Liver (tissue), 8 donors: ENCODE measurements at regions not wholly inside any gene's neighbourhood (a gene's known extent, or its start where the extent isn't known, plus 50 kb on each side); places are given as distances from the start of the nearest gene placed in this dataset.

Experiments
- DNase-seq: peaks from one replicate; pipeline ENCODE4 v3.0.0-alpha.2; 2017; ENCODE audit warnings: low spot score
- H3K27ac ChIP-seq, 2 donors: one replicate each; pipeline ENCODE4 v1.7.0; 2013; ENCODE audit warnings: inconsistent platforms in 2 of 2, low read length in 2 of 2, control low read depth in 1 of 2, low read depth in 1 of 2, mild to moderate bottlenecking in 1 of 2
- H3K27me3 ChIP-seq, 4 donors: one replicate each; pipeline versions ENCODE4 v1.6.1 to v1.7.0; 2013; ENCODE audit warnings: low read length in 3 of 4, inconsistent platforms in 1 of 4, mild to moderate bottlenecking in 1 of 4, moderate library complexity in 1 of 4; ENCODE audit not compliant: control insufficient read depth in 4 of 4, insufficient read depth in 4 of 4
- H3K36me3 ChIP-seq, 4 donors: one replicate each; pipeline versions ENCODE4 v1.6.1 to v1.7.0; 2013; ENCODE audit warnings: low read length in 3 of 4, mild to moderate bottlenecking in 3 of 4, low read depth in 1 of 4, moderate library complexity in 1 of 4; ENCODE audit not compliant: control insufficient read depth in 4 of 4, insufficient read depth in 3 of 4
- H3K4me1 ChIP-seq, 4 donors: one replicate each; pipeline versions ENCODE4 v1.6.1 to v1.7.0; 2013; ENCODE audit warnings: low read length in 3 of 4, mild to moderate bottlenecking in 3 of 4, moderate library complexity in 1 of 4; ENCODE audit not compliant: control insufficient read depth in 4 of 4, insufficient read depth in 4 of 4
- H3K4me3 ChIP-seq, 3 donors: one replicate each; pipeline versions ENCODE4 v1.6.1 to v1.7.0; 2013; ENCODE audit warnings: low read length in 3 of 3, control low read depth in 1 of 3, low read depth in 1 of 3, mild to moderate bottlenecking in 1 of 3
- H3K9ac ChIP-seq, 2 donors: one replicate each; pipeline ENCODE4 v1.7.0; 2013; ENCODE audit warnings: low read length in 2 of 2, mild to moderate bottlenecking in 2 of 2, moderate library complexity in 2 of 2, control low read depth in 1 of 2, low read depth in 1 of 2
- H3K9me3 ChIP-seq, 4 donors: one replicate each; pipeline versions ENCODE4 v1.6.1 to v1.7.0; 2013; ENCODE audit warnings: low read length in 3 of 4; ENCODE audit not compliant: control insufficient read depth in 4 of 4
- CTCF ChIP-seq: fragments of 150-350 bp; IDR thresholded peaks from 2 replicates; pipeline ENCODE4 v1.5.1; 2017; ENCODE audit warnings: improper control_type of control experiment, low read depth, low read length; ENCODE audit not compliant: missing input control
- EGR1 ChIP-seq, 2 donors: IDR thresholded peaks; 2 replicates each; pipeline ENCODE4 v1.6.1; 2016 to 2018; ENCODE audit warnings: antibody characterized with exemption in 2 of 2, low read depth in 2 of 2
- FOXA1 ChIP-seq: IDR thresholded peaks from 2 replicates; pipeline ENCODE4 v1.6.1; 2016; ENCODE audit warnings: antibody characterized with exemption
- FOXA2 ChIP-seq: IDR thresholded peaks from 2 replicates; pipeline ENCODE4 v1.6.1; 2016; ENCODE audit warnings: antibody characterized with exemption
- GABPA ChIP-seq, 2 donors: IDR thresholded peaks in 1 of 2; conservative IDR thresholded peaks in 1 of 2; 2 replicates each; pipeline ENCODE4 v1.6.1; 2016; ENCODE audit warnings: antibody characterized with exemption in 2 of 2, mild to moderate bottlenecking in 1 of 2, moderate library complexity in 1 of 2
- HNF4A ChIP-seq, 2 donors: conservative IDR thresholded peaks; 2 replicates each; pipeline ENCODE4 v1.6.1; 2016; ENCODE audit warnings: antibody characterized with exemption in 2 of 2, mild to moderate bottlenecking in 2 of 2
- HNF4G ChIP-seq: IDR thresholded peaks from 2 replicates; pipeline ENCODE4 v1.6.1; 2016; ENCODE audit warnings: antibody characterized with exemption
- JUND ChIP-seq, 2 donors: IDR thresholded peaks; 2 replicates each; pipeline ENCODE4 v1.6.1; 2016; ENCODE audit warnings: antibody characterized with exemption in 2 of 2
- NR2F2 ChIP-seq: IDR thresholded peaks from 2 replicates; pipeline ENCODE4 v1.6.1; 2016; ENCODE audit warnings: antibody characterized with exemption
- RAD21 ChIP-seq, 2 donors: IDR thresholded peaks; 2 replicates each; pipeline ENCODE4 v1.6.1; 2016; ENCODE audit warnings: antibody characterized with exemption in 2 of 2, mild to moderate bottlenecking in 2 of 2
- REST ChIP-seq: IDR thresholded peaks from 2 replicates; pipeline ENCODE4 v1.6.1; 2016; ENCODE audit warnings: antibody characterized with exemption, mild to moderate bottlenecking
- RXRA ChIP-seq, 2 donors: IDR thresholded peaks; 2 replicates each; pipeline ENCODE4 v1.6.1; 2017 to 2018; ENCODE audit warnings: antibody characterized with exemption in 2 of 2, mild to moderate bottlenecking in 1 of 2
- SP1 ChIP-seq: IDR thresholded peaks from 2 replicates; pipeline ENCODE4 v1.6.1; 2018; ENCODE audit warnings: antibody characterized with exemption, mild to moderate bottlenecking
- TAF1 ChIP-seq: conservative IDR thresholded peaks from 2 replicates; pipeline ENCODE4 v1.6.1; 2016; ENCODE audit warnings: antibody characterized with exemption, mild to moderate bottlenecking
- YY1 ChIP-seq: IDR thresholded peaks from 2 replicates; pipeline ENCODE4 v1.6.1; 2016; ENCODE audit warnings: antibody characterized with exemption, mild to moderate bottlenecking
- WGBS: extraction: QIAGEN DNeasy Blood & Tissue Kit; methylation state at CpG from one replicate; pipeline ENCODE4 v1.1.7; 2013; 5-methylcytosine and 5-hydroxymethylcytosine counted together
- TF ChIP-seq, protein P1 (sequence below): IDR thresholded peaks from 2 replicates; pipeline ENCODE4 v1.6.1; 2016; ENCODE audit warnings: antibody characterized with exemption
- TF ChIP-seq, protein P2 (sequence below): IDR thresholded peaks from 2 replicates; pipeline ENCODE4 v1.6.1; 2016; ENCODE audit warnings: antibody characterized with exemption
- TF ChIP-seq, protein P3 (sequence below): IDR thresholded peaks from 2 replicates; pipeline ENCODE4 v1.6.1; 2016; ENCODE audit warnings: antibody characterized with exemption
- donor health status: healthy.
- donor health status: healthy.
- donor health status: healthy.
- donor health status: healthy.
- donor health status: healthy.

- TF ChIP-seq, protein P1, sequence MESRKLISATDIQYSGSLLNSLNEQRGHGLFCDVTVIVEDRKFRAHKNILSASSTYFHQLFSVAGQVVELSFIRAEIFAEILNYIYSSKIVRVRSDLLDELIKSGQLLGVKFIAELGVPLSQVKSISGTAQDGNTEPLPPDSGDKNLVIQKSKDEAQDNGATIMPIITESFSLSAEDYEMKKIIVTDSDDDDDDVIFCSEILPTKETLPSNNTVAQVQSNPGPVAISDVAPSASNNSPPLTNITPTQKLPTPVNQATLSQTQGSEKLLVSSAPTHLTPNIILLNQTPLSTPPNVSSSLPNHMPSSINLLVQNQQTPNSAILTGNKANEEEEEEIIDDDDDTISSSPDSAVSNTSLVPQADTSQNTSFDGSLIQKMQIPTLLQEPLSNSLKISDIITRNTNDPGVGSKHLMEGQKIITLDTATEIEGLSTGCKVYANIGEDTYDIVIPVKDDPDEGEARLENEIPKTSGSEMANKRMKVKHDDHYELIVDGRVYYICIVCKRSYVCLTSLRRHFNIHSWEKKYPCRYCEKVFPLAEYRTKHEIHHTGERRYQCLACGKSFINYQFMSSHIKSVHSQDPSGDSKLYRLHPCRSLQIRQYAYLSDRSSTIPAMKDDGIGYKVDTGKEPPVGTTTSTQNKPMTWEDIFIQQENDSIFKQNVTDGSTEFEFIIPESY = no peak
- TF ChIP-seq CTCF (no peak), JUND (IDR thresholded peaks at IDR 0.05) (no peak), GABPA (IDR thresholded peaks at IDR 0.05 in 1 of 2, conservative IDR thresholded peaks at IDR 0.05 in 1 of 2) (no peak), FOXA1 (no peak)
- TF ChIP-seq, protein P2, sequence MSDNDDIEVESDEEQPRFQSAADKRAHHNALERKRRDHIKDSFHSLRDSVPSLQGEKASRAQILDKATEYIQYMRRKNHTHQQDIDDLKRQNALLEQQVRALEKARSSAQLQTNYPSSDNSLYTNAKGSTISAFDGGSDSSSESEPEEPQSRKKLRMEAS = no peak
Measured at GRCh38 chr6:139544701-139545057, 170.2 kb upstream of the CITED2 start (continued).

DNA sequence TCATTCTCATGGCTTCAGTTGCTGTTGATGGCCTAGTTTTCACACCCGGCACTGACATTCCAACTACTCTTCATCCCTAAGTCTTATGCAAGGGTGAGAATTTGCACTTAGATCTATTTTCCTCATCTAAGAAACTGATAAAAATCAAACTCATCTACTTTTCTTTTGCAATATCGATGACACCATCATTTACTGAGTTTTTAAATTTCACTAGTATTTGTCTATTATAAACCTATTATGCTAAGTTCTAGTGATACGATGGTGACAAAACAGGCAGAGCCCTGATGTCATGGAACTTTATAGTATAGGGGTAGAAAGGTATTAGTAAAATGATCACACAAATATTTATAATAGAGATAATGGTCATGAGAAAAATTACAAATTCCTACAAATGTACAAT, 167.9 kb upstream of the CITED2 start:
- Histone ChIP-seq H3K27ac (no peak overlapping the region), H3K9me3 (no peaks in the 10 kb centered on the region), H3K27me3 (no peaks in the 10 kb centered on the region), H3K9ac (no peak overlapping the region), H3K4me1 (peaks cover 0 to 3% (median under 1%) of the 10 kb centered on the region in 4 donors), H3K4me3 (no peak overlapping the region), H3K36me3 (no peaks in the 10 kb centered on the region)
- DNase-seq = no peak
- WGBS = over 99% methylated on average over 3 of the region's 3 CpGs
- TF ChIP-seq JUND (IDR thresholded peaks at IDR 0.05) (no peak), RAD21 (IDR thresholded peaks at IDR 0.05) (no peak), RXRA (IDR thresholded peaks at IDR 0.05) (no peak), REST (no peak), GABPA (IDR thresholded peaks at IDR 0.05 in 1 of 2, conservative IDR thresholded peaks at IDR 0.05 in 1 of 2) (no peak), TAF1 (no peak), HNF4G (no peak), HNF4A (conservative IDR thresholded peaks at IDR 0.05) (no peak), CTCF (no peak), EGR1 (IDR thresholded peaks at IDR 0.05; ENCODE audit: low read depth in 2 of 2) (no peak), FOXA1 (no peak), SP1 (no peak), FOXA2 (no peak), NR2F2 (no peak), YY1 (no peak)
- TF ChIP-seq, protein P1 = no peak
- TF ChIP-seq, protein P2 = no peak
- TF ChIP-seq, protein P3, sequence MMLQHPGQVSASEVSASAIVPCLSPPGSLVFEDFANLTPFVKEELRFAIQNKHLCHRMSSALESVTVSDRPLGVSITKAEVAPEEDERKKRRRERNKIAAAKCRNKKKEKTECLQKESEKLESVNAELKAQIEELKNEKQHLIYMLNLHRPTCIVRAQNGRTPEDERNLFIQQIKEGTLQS = no peak
